Breast epithelium (tissue), 4 donors: ENCODE measurements at regions not wholly inside any gene's neighbourhood (a gene's known extent, or its start where the extent isn't known, plus 50 kb on each side); places are given as distances from the start of the nearest gene placed in this dataset.

Source experiments
- DNase-seq, 2 donors: peaks; one replicate each; pipeline ENCODE4 v3.0.0-alpha.2; 2019; ENCODE audit warnings: low spot score in 2 of 2
- H3K27ac ChIP-seq, 2 donors: fragments of 200-600 bp; sonication (generic) in 1 of 2; one replicate each; pipeline ENCODE4 v1.5.1; 2016 to 2019; ENCODE audit warnings: mild to moderate bottlenecking in 1 of 2
- H3K27me3 ChIP-seq, 2 donors: fragments of 200-600 bp; sonication (generic) in 1 of 2; one replicate each; pipeline versions ENCODE4 v1.5.1 to v1.6.0; 2017 to 2019; ENCODE audit warnings: control low read depth in 1 of 2, mild to moderate bottlenecking in 1 of 2
- H3K36me3 ChIP-seq: fragments of 200-600 bp; one replicate; pipeline ENCODE4 v1.5.1; 2019
- H3K4me1 ChIP-seq, 2 donors: fragments of 200-600 bp; sonication (generic); one replicate each; pipeline ENCODE4 v1.5.1; 2016 to 2019; ENCODE audit warnings: control low read depth in 1 of 2
- H3K4me3 ChIP-seq, 3 donors: fragments of 200-600 bp; sonication (generic); 1 replicate in 2 of 3; 2 replicates in 1 of 3; pipeline ENCODE4 v1.5.1; 2016 to 2019; ENCODE audit warnings: mild to moderate bottlenecking in 3 of 3, moderate library complexity in 2 of 3
- H3K9me3 ChIP-seq, 2 donors: fragments of 200-600 bp; sonication (generic) in 1 of 2; one replicate each; pipeline ENCODE4 v1.5.1; 2016 to 2019; ENCODE audit warnings: control low read depth in 1 of 2
- CTCF ChIP-seq, 3 donors: fragments of 450-650 bp; IDR thresholded peaks; one replicate each; pipeline ENCODE4 v1.5.1; 2016 to 2017; ENCODE audit warnings: antibody characterized with exemption in 3 of 3, mild to moderate bottlenecking in 3 of 3, moderate library complexity in 3 of 3
- POLR2A ChIP-seq: fragments of 450-650 bp; IDR thresholded peaks from one replicate; pipeline ENCODE4 v1.6.1; 2016; ENCODE audit warnings: antibody characterized with exemption, mild to moderate bottlenecking, moderate library complexity
- POLR2AphosphoS5 ChIP-seq, 3 donors: sonication (generic); formaldehyde crosslinking; IDR thresholded peaks; one replicate each; pipeline ENCODE4 v1.6.1; 2017; ENCODE audit warnings: antibody characterized with exemption in 3 of 3
- intact Hi-C: fragments of 100-400 bp; cut with DNase I; formaldehyde crosslinking; loops from one replicate; pipeline ENCODE4 v1.15.1; 2023; ENCODE audit warnings: low total_unique reads

- no peaks in the 10 kb centered on the region for H3K36me3 ChIP-seq
- H3K27ac ChIP-seq: no peak overlapping the region
- H3K27me3 ChIP-seq: no peaks in the 10 kb centered on the region
- intact Hi-C loops: no loop called here
- no peak for DNase-seq
- no peaks in the 10 kb centered on the region for H3K4me1 ChIP-seq
- no peak overlapping the region for H3K4me3 ChIP-seq
- TF ChIP-seq POLR2A (no peak), CTCF (IDR thresholded peaks at IDR 0.05) (no peak), POLR2AphosphoS5 (IDR thresholded peaks at IDR 0.05) (no peak)
- H3K9me3 ChIP-seq: no peaks in the 10 kb centered on the region
These were observed 463.4 kb upstream of the ZNF507 start for GRCh38 chr19:31881988-31882387.

- intact Hi-C loops: no loop called here
- Histone ChIP-seq H3K4me3 (no peak overlapping the region), H3K27me3 (no peaks in the 10 kb centered on the region), H3K36me3 (no peaks in the 10 kb centered on the region), H3K9me3 (no peaks in the 10 kb centered on the region), H3K4me1 (no peaks in the 10 kb centered on the region), H3K27ac (no peak overlapping the region)
- DNase-seq: no peak
- TF ChIP-seq POLR2A (no peak), CTCF (IDR thresholded peaks at IDR 0.05) (no peak), POLR2AphosphoS5 (IDR thresholded peaks at IDR 0.05) (no peak)
These were observed 462.7 kb upstream of the ZNF507 start for GRCh38 chr19:31882709-31883108.

GRCh38 chr19:31883296-31883990 is 462.0 kb upstream of the ZNF507 start:
- Histone ChIP-seq H3K9me3 (no peaks in the 10 kb centered on the region), H3K27ac (no peak overlapping the region), H3K4me1 (no peaks in the 10 kb centered on the region), H3K4me3 (no peak overlapping the region), H3K36me3 (no peaks in the 10 kb centered on the region), H3K27me3 (peaks cover 0 to 2% of the 10 kb centered on the region in 2 donors)
- intact Hi-C loops: no loop called here
- TF ChIP-seq POLR2A (no peak), CTCF (IDR thresholded peaks at IDR 0.05) (no peak), POLR2AphosphoS5 (IDR thresholded peaks at IDR 0.05) (no peak)
- no peak for DNase-seq

GRCh38 chr19:31885280-31885853 is 460.0 kb upstream of the ZNF507 start:
- Histone ChIP-seq H3K27me3 (peaks cover 0 to 3% of the 10 kb centered on the region in 2 donors), H3K4me1 (no peaks in the 10 kb centered on the region), H3K9me3 (no peaks in the 10 kb centered on the region), H3K36me3 (no peaks in the 10 kb centered on the region), H3K4me3 (no peak overlapping the region), H3K27ac (no peak overlapping the region)
- intact Hi-C loops: no loop called here
- no peak for DNase-seq
- TF ChIP-seq CTCF (IDR thresholded peaks at IDR 0.05) (no peak), POLR2AphosphoS5 (IDR thresholded peaks at IDR 0.05) (no peak)

GRCh38 chr19:31890230-31890629 is 455.2 kb upstream of the ZNF507 start:
- TF ChIP-seq POLR2A (no peak), POLR2AphosphoS5 (IDR thresholded peaks at IDR 0.05) (no peak), CTCF (IDR thresholded peaks at IDR 0.05) (no peak)
- DNase-seq: no peak
- no peak overlapping the region for H3K27ac ChIP-seq
- peaks cover 0 to 5% of the 10 kb centered on the region in 2 donors for H3K9me3 ChIP-seq
- H3K36me3 ChIP-seq: no peaks in the 10 kb centered on the region
- intact Hi-C loops: no loop called here
- peaks cover 0 to 6% of the 10 kb centered on the region in 2 donors for H3K27me3 ChIP-seq
- H3K4me1 ChIP-seq: no peaks in the 10 kb centered on the region
- H3K4me3 ChIP-seq: no peak overlapping the region
